GM12892 (cell line): ENCODE measurements at regions not wholly inside any gene's neighbourhood (a gene's known extent, or its start where the extent isn't known, plus 50 kb on each side); places are given as distances from the start of the nearest gene placed in this dataset.

Source experiments
- POLR2A ChIP-seq: IDR thresholded peaks from 2 replicates; pipeline ENCODE4 v1.6.1; 2011; ENCODE audit warnings: low read depth, low read length, control low read depth
- POLR2AphosphoS5 ChIP-seq: IDR thresholded peaks from 2 replicates; pipeline ENCODE4 v1.6.1; 2011; ENCODE audit warnings: low read depth, low read length, control low read depth
- TAF1 ChIP-seq: IDR thresholded peaks from 2 replicates; pipeline ENCODE4 v1.6.1; 2011; ENCODE audit warnings: low read depth, mild to moderate bottlenecking, control low read depth, low read length, borderline replicate concordance

GRCh38 chr2:84271977-84272376 lies 187.1 kb downstream of the SUCLG1 start:
- TF ChIP-seq POLR2AphosphoS5: no peak
- TF ChIP-seq POLR2A: no peak
- no peak for TF ChIP-seq TAF1
